ENCODE measurements at regions not wholly inside any gene's neighbourhood (a gene's known extent, or its start where the extent isn't known, plus 50 kb on each side); places are given as distances from the start of the nearest gene placed in this dataset.

DNA sequence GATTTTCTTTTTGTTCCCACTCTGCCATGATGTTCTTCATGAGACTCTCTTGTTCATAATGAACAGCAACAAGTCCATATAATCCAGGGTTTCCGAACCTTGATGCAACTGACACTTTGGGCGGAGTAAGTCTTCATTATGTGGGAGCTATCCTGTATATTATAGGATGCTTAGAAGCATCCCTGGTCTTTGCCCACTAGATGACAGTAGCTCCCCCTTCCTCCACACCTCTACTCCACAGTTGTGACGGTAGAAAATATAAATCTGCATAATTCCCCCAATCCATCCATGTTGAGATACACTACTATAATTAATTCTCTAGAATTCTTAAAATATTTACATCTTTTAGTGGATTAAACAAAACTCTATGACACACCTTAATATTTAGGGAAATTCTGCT, 482.2 kb upstream of the CELF4 start:
- no peak for DNase-seq

DNA sequence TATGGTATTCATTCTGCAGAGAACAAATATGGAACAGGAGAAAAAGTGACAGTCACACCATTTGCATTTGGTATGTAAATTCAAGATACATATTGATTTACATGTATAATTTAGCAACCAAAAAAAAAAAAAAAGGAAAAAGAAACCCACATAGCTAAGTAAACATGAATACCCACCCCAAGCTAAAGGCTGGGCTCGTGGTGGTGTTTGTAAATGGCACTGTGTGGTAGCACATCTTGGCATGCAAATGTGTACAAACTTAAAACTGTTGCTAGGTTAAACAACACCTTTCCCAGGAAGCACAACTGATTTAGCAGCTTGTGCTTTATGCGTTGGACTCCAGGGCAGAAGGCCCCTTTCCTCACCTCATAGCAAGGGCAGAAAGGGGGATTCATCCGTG, 481.1 kb upstream of the CELF4 start:
- no peak for DNase-seq

DNA sequence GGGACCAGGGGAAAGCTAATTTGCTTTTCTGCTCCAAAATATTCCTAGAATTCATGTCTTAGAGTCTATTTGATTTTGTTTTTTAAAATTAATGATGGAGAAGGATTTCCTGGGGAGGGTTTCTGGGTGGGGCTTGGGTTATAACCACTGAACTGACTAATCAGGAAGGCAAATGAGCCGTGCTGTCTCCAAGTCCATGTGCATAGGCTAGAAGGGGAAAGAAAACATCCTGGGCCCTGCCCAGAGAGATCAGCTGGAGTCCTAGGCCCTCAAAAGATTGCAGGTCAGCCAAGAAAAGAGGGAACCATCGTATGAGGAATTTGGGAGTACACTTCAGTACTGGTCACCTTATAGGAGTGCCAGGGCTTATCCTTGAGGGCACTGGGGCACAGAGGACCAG, 480.2 kb upstream of the CELF4 start:
- DNase-seq, result no peak

DNA sequence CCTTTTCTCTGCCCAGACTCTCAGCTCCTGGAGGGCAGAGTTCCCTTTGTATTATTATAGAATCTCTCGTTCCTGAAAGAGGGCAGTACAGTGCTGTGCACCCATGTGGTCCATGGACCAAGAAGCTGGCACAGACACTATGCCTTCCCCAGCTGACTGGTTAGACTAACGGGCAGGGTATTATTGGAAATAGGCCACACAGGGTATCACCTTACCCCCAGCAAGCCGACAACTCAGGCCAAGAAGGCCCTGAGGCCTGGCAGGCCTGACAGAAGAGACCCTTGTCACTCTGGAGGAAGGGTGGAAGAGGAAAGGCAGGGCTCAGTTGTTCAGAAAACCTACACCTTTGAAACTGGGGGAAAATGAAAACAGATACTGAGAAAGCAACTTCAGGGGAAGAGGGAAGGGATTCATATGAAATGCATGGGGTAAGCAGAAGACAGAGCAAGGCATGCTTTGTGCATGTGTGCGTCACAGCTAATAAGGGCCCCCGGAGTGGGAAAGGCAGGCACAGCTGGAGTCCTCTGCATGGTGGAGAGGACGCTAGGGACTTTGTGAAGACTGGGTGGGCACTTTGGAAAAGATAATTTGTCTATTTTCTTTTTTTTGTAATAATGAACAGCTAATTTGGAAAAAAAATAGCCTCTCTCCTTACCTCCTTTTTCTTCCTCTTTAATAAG, 476.8 kb upstream of the CELF4 start:
- DNase-seq, result no peak

DNA sequence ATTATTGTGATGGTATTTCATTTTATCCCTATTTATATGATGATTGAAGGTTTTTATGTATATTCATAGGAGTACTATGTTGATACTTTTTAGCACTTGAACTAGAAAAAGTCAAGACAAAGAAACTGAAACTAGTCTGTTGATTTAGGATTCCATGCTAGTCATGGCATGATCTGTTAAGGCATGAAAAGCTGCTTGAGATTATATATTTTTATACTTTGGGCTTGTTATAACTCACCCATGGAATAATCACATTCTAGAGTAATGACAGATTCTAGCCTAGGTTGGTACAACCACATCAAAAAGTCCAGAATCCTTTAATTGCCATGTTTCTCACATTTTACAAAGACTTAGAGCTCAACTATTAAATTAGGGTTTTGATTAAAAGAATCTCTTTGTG, 472.6 kb upstream of the CELF4 start:
- no peak for DNase-seq

DNA sequence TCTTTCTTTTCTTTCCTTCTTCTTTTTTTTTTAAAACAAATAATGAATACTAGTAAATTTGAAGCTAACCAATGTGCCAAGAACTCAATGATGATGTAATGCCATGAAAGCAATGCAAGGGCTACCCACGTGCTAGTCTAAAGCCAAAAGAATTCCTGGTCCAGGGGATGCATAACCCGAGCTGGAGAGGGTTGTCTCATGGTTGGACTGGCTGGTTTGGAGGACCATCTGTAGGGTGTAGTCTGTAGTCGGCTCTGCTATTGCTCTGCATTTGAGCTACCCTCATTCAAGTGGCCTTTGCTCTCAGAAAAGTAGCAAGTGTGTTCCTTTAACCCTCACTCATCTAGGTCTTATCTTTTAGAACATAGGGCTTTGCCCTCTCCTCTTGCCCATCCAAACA, 469.6 kb upstream of the CELF4 start:
- peak; percentile 8 for DNase-seq

DNA sequence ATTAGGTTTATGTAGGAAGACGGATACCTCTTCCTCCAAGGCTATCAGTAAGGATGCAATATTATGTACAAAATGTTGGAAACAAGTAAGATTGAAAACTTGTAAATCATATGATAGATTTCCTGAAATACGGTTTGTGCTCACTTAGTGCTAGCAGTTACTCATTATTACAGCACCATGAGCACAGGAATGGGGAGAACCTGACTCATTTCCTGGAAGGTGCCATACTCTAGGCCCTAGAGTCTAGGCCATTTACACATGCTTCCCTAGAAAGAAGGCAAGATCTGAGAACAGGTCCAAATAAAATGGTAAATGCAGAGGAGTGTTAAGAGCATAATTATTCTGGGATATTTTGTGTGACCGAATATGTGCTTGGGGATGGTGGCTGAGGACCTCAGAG, 467.7 kb upstream of the CELF4 start:
- DNase-seq, result peak; percentile 1

DNA sequence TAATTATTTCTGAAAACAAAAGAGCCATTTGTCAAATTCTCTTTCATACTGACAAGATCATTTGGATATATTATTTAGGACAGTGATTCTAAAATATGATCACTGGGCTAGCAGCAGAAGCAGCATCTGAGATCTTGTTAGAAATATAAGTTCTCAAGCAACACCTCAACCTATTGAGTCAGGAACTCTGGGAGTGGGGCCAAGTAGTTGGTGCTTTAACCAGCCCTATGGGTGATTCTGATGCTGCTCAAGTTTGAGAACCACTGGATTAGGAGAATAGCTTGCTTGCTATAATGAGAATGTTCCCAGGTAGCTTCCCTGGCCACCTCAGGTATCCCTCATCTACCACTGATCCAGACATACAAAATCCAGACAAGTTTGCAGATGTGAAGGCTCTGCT, 466.9 kb upstream of the CELF4 start:
- no peak for DNase-seq

DNA sequence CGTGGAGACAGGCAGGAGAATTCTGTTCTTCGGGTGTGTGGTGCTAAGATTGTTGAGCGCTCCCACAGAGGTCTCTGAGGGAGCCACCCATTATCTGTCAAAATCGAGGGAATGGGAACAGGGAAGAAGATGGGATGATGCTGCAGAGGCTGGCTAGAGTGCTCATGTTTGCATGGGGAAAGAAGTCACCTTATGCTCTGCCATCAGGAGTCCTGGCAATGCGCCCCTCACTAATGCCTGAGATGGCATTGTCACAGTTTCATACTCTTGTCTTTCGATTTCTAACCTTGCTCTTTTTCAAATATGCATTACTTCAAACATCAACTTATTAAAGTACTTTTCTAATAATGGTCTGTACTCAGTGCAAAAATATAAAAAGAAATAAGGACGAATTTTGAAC, 463.3 kb upstream of the CELF4 start:
- DNase-seq, result no peak

DNA sequence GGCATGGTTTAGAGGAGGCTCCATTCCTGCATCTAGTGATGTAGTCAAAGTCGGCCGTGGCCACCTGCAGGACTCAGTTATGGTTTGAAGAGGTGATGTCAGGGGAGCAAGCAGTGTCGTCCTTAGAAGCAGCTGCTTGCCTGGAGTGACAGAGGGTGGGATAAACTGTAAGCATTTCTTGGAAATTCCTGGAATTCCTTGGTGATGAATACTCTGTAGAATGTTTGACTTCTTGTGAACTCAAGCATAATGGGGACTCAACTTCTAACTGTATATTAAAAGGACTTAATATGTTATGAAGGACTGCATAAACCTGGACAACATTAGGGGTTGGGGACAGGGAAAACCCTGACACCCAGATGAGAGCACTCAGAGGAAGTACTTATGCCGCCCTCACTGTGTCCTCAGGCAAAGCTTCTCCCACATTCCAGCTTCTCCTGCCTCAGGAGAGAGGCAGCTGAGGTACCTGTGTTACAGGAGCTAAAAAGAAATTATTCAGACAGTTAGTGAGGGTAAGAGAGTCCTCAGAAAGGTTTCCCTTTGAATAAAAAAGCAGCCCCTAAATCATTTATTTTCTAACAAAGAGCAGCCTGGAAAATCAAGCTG, 459.9 kb upstream of the CELF4 start:
- peak; percentile 27 for DNase-seq

DNA sequence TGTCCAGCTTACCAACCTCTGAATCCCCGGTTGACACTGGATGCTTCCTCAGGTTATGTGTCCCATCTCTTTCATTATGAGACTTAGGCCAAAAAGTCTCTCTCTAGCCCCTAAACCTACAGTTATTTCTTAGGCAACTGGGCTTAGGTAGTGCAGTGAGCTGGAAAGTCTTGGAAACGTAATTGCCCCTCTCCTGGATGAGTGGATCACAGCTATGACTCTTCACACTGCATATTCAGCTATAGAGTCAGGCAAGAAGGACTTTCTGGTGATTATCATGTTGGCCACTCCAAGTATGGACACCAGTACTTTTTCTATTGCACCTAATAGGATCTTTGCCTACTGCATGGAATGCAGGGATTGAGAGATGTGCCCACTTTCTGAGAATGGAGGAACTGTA, 458.3 kb upstream of the CELF4 start:
- DNase-seq, result no peak

DNA sequence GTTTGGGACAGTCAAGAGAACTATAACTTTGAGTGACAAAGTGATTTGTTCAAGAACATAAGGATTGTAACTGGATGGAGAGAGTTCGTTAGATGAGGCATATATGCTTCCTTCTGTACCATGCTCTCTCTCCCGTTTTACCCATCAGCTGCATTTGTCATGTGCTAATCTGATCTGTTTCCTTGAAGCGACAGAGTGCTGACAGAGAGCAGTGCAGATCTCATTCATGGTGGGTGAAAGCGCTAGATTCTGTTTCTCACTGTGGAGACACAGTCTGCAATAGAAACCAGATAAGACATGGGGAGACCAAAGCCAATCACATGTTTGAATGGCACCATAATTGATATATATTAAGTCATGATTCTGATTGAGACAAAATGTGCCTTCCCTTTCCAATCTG, 456.6 kb upstream of the CELF4 start:
- DNase-seq, result no peak

DNA sequence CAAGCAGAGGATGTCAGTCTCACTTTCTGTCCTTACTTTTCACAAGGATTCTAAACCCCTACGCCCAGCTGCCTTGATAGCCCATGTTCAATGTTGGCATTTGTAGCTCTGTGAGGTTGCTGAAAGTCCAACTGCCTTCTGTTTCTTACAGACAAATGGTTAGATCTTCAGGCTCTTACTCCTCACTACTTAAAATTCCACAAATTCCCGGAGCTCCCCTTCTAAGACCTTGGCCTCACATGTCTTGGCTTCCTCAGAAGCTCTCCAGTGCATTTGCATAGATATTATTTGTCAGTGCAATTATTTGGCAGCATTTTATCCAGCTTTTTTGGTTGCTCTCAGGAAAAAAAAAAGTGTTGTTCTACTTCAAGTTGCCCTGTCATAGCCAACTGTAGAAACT, 453.7 kb upstream of the CELF4 start:
- no peak for DNase-seq

DNA sequence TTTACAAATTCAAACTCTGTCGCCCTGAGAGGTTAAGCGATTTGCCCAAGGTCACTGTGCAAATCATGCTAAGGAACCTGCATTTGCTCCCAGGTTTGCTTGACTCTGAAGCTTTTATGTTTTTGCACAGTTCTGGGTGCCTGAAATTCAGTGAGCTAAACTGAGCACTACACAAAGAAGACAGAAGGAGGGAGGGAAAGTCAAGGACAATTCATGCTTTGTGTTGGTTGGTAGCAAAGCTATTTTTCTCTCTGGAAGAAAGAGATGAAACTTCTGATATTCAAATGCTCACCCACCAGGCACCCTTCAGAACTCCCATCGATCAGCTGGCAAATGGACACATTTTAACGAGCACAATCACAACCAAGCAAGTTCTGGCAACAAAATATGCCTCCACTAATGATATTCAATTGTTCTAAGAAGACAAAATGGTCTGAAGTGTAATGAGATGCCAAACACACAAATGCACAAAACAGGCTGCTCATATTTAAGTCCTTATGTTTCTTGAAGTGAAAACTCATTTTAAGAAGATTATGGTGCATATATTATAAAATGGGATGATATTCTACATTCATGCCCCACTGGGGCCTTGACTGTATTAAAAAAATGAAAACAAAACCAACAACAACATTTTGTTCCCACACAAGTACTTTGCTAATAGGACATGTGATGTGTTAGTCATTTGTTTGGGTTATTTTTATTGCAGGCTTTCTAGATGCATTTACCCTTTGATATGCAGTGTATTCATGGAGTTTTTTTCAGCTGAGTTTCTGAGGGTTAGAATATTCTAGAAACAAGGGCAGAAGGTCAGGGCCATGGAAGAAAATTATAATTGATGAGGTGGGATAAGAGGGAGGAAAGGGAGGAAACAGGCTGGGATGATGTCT, 445.6 kb upstream of the CELF4 start:
- DNase-seq, result no peak

DNA sequence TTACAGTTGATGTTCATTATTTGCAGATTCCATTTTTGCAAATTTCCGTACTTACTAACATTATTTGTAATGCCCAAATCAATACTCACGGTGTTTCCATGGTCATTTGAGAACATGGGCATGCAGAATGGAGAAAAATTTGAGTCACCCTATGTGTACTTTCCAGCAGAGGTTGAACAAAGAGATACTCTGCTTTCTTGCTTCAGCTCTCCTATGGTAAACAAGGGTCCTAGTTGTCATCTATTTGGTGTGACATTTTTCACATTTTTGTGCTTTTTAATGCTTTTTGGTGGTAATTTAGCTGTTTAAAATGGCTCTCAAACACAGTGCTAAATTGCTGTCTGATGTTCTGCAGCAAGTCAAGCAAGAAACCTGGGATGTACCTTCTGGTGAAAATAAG, 444.4 kb upstream of the CELF4 start:
- no peak for DNase-seq

DNA sequence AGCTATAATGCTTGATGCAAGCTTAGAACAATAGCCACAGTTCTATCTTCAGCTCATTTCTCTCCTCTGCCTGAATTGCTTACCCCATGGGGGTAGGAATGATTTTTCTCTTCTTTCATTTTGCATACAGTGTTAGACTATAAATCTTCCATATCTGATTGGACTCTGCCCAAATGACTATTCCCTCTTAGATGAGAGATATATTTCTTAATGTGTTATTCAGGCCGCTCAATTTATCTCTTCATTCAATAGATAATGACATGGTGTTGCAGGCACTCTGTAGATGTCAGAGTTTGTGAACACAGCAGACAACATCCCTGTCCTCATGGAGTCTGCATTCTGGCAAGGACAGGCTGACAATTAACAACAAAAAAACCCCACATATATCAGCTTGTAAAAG, 443.7 kb upstream of the CELF4 start:
- no peak for DNase-seq

DNA sequence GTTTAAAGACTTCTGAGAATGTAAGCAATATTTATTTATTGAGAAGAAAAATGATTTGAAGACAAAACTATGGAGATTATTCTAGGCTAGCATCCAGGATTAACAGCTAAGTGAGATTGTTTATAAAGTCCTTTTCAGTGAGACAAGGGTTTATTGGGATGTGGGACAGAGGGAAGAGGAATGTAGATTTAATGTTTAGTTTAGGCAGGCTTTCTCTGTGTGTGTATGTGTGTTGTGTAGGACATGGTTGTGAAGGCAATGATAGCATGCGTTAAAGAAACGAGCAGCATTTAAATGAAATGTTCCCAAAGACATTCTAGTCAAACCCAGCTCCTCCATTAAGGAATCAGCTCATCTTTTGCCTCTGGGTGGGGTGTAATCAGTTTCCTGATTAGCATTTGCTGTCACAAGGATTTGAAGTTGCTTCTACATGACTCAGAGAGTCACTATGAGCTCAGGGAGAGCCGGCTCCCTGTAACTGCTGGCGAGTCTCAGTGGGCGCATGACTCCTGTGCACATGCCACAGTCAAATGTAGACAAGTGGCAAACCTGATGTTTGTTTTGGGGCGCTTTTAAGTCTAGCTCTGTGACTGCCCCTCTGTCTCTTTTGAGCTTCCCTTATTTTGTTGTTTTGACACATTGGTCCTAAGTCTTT, 442.2 kb upstream of the CELF4 start:
- no peak for DNase-seq

DNA sequence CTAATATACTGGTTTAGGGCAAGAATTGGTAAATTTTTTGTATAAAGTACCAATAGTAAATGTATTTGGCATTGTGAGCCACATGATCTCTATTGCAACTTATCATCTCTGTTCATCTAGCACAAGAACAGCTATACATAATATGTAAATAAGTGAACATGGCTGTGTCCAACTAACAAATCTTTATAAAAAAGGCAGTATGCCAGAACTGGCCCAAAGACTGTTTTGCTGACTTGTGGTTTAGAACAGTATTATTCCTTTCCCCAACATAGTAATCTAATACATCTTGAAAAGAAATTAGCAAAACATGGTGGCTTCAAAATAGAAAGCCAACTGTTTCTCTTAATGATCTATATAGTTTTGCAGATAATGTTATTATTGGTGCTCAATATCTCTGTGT, 441.4 kb upstream of the CELF4 start:
- DNase-seq, result no peak

DNA sequence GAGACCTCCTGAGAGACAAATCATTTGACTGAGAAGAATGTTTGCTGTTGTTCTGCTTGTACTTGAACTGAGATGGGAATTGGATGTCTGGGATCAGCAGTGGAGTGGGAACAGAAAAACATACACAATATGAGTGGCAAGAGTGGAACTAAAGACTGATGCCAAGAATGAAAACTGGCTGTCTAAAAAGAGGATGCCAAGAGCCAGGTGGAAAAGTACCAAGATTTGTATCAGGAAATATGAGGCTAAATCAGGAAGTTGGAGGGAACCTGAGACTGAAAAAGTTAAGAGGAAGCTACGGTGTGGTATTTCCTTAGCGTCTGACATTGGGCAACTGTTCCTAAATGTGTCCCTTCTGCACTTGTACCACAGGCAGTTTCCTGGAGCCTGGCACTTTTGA, 440.9 kb upstream of the CELF4 start:
- DNase-seq, result no peak

DNA sequence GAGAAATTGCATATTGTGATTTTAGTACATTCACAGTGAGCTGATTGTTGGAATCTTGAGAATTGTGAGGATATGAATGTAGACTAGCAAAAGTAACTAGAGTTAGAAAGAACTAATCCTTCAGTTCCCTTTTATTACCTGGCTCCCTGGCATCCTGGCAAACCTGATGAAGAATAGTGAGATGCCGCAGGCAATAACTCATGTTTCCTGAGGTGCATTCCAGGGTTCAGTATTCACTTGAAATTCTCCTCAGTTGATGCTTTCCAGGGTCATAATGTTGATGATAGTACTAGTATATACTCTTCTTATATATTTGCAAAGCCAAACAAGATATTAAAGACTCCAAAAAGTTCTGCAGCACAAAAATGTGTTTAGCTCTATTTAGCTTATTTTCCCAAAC, 432.1 kb upstream of the CELF4 start:
- no peak for DNase-seq

DNA sequence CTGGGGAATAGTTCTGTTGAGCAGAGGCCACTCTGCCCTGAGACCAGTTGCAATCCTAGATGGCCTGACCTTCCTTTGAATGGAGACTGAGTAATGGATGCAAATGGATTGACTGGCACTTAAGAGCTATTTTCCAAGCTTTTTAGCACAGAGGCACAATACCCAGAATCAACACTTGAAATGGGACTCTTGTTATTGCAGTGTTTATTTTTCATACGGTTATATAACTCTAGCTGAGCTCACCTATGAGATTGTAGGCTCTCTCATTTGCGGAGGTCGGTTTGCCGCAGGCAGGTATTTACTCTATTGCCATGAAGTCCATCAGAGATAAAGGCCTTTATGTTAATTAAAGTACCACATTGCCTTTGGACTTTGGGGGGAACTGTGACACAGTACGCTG, 422.3 kb upstream of the CELF4 start:
- no peak for DNase-seq

DNA sequence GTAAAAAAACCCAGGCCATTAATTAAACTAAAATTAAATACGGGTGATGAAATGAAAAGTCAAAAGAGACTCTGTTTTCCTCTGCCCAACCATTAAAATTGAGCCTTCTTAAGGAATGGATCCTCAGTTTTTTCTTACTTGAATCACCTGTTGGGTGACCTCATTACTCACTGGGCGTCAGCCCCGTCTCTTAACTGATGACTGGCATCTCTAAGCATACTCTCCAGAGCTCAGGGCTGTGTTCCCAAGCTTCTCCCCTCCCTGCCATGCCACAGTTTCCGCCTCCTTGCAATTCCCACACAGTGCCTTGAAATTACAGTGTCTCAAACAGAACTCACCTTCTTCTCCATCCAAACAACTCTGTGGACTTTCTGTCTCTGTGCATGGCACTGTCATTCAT, 421.1 kb upstream of the CELF4 start:
- DNase-seq, result no peak

DNA sequence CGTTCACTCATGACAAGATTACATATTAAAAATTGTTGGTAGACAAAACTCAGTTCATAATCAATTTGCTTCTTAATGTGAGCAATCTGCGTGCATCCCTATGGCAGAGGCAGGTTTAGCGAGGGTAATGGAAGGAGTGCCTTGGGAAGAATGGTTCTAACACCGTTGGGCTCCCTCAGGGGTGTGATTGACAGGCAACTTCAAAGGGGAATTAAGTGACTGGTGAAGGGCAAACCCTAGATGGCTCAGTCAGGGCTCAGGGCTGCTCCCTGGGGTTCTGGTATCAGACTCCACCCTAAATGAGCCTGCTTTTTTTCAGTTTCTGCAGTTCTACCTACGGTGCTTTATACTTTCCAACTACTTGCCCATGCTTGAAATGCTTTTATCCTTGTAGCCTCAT, 419.5 kb upstream of the CELF4 start:
- no peak for DNase-seq

DNA sequence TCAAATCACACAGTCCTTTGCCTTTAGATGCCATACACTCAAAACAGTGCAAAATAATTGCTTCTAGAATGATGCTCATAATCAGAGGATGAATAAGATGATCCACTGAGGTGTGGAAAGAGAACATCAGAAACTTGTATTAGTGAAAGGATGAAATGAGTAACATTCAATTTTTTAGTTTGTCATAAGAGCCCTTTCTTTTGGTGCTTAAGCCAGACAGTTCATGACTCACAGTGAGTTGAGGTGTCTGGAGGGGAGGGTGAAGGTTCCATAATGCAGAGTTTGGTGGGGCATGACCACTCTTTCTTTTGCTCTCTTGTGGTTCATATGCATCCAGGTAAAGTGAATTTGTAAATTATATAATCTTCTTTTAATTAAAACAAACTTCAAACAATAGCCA, 415.0 kb upstream of the CELF4 start:
- DNase-seq, result no peak

Measured in fibroblast of upper back skin (primary cell).